Mesendoderm (in vitro differentiated cells): ENCODE measurements at regions not wholly inside any gene's neighbourhood (a gene's known extent, or its start where the extent isn't known, plus 50 kb on each side); places are given as distances from the start of the nearest gene placed in this dataset.
"Not testable (repeated sequence)": the region's sequence is repeated elsewhere in the genome, so short reads cannot be mapped to it uniquely, and the experiment has no call there.

Experiments used
- DNase-seq: peaks from one replicate; pipeline ENCODE4 v3.0.0; 2013
- H2AK5ac ChIP-seq: 2 replicates; pipeline ENCODE4 v1.6.1; 2013; ENCODE audit warnings: low read length, inconsistent platforms
- H2BK120ac ChIP-seq: 2 replicates; pipeline ENCODE4 v1.6.1; 2013; ENCODE audit warnings: low read depth, mild to moderate bottlenecking, low read length, moderate library complexity, mixed read lengths
- H2BK15ac ChIP-seq: replicated peaks from 2 replicates; pipeline ENCODE4 v1.6.1; 2013; ENCODE audit warnings: low read depth, mild to moderate bottlenecking, moderate library complexity
- H2BK5ac ChIP-seq: 2 replicates; pipeline ENCODE4 v1.6.1; 2013; ENCODE audit warnings: low read length, inconsistent platforms
- H3K18ac ChIP-seq: 2 replicates; pipeline ENCODE4 v1.6.1; 2013; ENCODE audit warnings: mild to moderate bottlenecking, low read length, mixed read lengths
- H3K23ac ChIP-seq: one replicate; pipeline ENCODE4 v1.6.1; 2013; ENCODE audit warnings: low read length
- H3K27ac ChIP-seq: 2 replicates; pipeline ENCODE4 v1.5.1; 2013; ENCODE audit warnings: low read depth, mild to moderate bottlenecking, inconsistent platforms, low read length, moderate library complexity
- H3K27me3 ChIP-seq: 2 replicates; pipeline ENCODE4 v1.6.1; 2013; ENCODE audit warnings: low read length, control low read depth, mild to moderate bottlenecking, inconsistent platforms; ENCODE audit not compliant: insufficient read depth, poor library complexity
- H3K36me3 ChIP-seq: 2 replicates; pipeline ENCODE4 v1.6.1; 2013; ENCODE audit warnings: low read length, inconsistent platforms; ENCODE audit not compliant: control insufficient read depth, insufficient read depth
- H3K4ac ChIP-seq: one replicate; pipeline ENCODE4 v1.6.1; 2013; ENCODE audit warnings: low read depth, mild to moderate bottlenecking, low read length, moderate library complexity
- H3K4me1 ChIP-seq: 2 replicates; pipeline ENCODE4 v1.6.1; 2013; ENCODE audit warnings: low read depth, low read length, inconsistent platforms; ENCODE audit not compliant: control insufficient read depth
- H3K4me2 ChIP-seq: 2 replicates; pipeline ENCODE4 v1.6.1; 2013; ENCODE audit warnings: low read length
- H3K4me3 ChIP-seq: 2 replicates; pipeline ENCODE4 v1.5.1; 2013; ENCODE audit warnings: mild to moderate bottlenecking, low read length
- H3K56ac ChIP-seq: one replicate; pipeline ENCODE4 v1.6.1; 2013; ENCODE audit warnings: low read length
- H3K79me1 ChIP-seq: 2 replicates; pipeline ENCODE4 v1.6.1; 2013; ENCODE audit warnings: low read length, inconsistent platforms
- H3K79me2 ChIP-seq: 2 replicates; pipeline ENCODE4 v1.6.1; 2013; ENCODE audit warnings: mild to moderate bottlenecking, low read length; ENCODE audit not compliant: control insufficient read depth, insufficient read depth
- H3K9ac ChIP-seq: 2 replicates; pipeline ENCODE4 v1.6.1; 2013; ENCODE audit warnings: low read length, inconsistent platforms
- H4K5ac ChIP-seq: one replicate; pipeline ENCODE4 v1.6.1; 2013; ENCODE audit warnings: low read length
- H4K8ac ChIP-seq: one replicate; pipeline ENCODE4 v1.6.1; 2013; ENCODE audit warnings: low read depth, mild to moderate bottlenecking, control low read depth, low read length, moderate library complexity
- WGBS: extraction: QIAGEN DNeasy Blood & Tissue Kit; methylation state at CpG from one replicate; pipeline ENCODE4 v1.1.7; 2013; ENCODE audit warnings: low lambda C conversion rate, missing lambda C conversion rate; ENCODE audit not compliant: insufficient coverage; ENCODE audit errors: extremely low coverage; 5-methylcytosine and 5-hydroxymethylcytosine counted together

DNA sequence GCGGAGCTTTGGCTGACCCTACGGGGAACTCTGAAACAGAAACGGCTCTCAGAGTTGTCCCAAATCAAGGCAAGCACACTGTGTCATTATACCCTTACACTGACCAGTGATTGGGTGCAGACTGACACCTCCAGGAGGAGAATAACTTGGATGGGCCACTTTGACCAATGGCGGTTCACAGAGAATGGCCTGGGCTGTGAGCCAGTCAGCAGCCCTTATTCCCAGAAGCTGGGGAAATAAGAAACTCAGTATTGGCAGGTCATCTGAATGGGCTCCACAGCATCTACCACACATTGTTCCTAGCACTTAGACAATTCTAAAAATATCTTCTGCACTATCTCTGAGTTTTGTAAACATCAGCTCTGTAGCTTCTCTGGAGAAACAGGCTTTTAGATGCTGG lies 265.2 kb downstream of the ADGRL2 start:
- H4K5ac ChIP-seq: no peak overlapping the region
- H3K4me1 ChIP-seq: no peaks in the 10 kb centered on the region

DNA sequence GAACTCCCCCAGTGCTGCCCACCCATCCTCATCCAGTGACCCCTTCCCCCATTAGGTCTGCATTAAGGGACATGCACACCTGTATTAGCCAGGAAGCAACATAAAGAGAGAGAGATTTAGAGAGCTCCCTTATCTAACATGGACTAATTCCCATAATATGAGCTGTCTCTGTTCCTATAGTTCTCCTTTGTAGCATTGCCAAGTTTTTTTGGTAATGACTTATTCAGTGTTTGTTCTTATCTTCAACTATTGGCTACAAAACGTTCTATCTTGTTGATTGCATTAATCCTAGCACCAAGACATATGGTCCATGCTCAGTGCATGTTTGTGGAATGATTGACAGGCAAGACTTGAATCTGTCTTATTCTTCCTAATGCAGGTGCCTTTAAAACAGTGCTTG lies 264.0 kb downstream of the ADGRL2 start:
- Histone ChIP-seq H3K4me2 (no peak overlapping the region), H3K27ac (no peak overlapping the region), H3K9ac (no peak overlapping the region), H3K79me1 (no peaks in the 10 kb centered on the region), H2BK15ac (no peak overlapping the region), H4K8ac (no peak overlapping the region), H3K36me3 (no peaks in the 10 kb centered on the region), H3K27me3 (no peaks in the 10 kb centered on the region), H3K56ac (no peak overlapping the region), H3K4me3 (no peak overlapping the region), H2AK5ac (no peak overlapping the region), H4K5ac (no peak overlapping the region), H3K79me2 (no peaks in the 10 kb centered on the region), H2BK120ac (no peak overlapping the region), H3K18ac (no peak overlapping the region), H3K23ac (no peak overlapping the region), H3K4ac (no peak overlapping the region), H2BK5ac (no peak overlapping the region), H3K4me1 (no peaks in the 10 kb centered on the region)
- WGBS: no CpG with 5 or more reads among the region's 1 CpG
- no peak for DNase-seq

More for the DNA sequence above, 265.2 kb downstream of the ADGRL2 start:
- no peaks in the 10 kb centered on the region for H3K79me1 ChIP-seq
- H3K79me2 ChIP-seq: no peaks in the 10 kb centered on the region
- no peak overlapping the region for H2BK15ac ChIP-seq
- WGBS: no CpG with 5 or more reads among the region's 4 CpGs
- H2BK120ac ChIP-seq: no peak overlapping the region
- no peak for DNase-seq
- H2AK5ac ChIP-seq: no peak overlapping the region
- no peak overlapping the region for H3K18ac ChIP-seq
- H3K56ac ChIP-seq: no peak overlapping the region
- H3K4ac ChIP-seq: no peak overlapping the region
- H3K4me2 ChIP-seq: no peak overlapping the region
- H3K23ac ChIP-seq: no peak overlapping the region
- H3K4me3 ChIP-seq: no peak overlapping the region
- H2BK5ac ChIP-seq: no peak overlapping the region
- H3K27ac ChIP-seq: no peak overlapping the region
- H3K9ac ChIP-seq: no peak overlapping the region
- no peaks in the 10 kb centered on the region for H3K27me3 ChIP-seq
- H3K36me3 ChIP-seq: no peaks in the 10 kb centered on the region
- no peak overlapping the region for H4K8ac ChIP-seq

DNA sequence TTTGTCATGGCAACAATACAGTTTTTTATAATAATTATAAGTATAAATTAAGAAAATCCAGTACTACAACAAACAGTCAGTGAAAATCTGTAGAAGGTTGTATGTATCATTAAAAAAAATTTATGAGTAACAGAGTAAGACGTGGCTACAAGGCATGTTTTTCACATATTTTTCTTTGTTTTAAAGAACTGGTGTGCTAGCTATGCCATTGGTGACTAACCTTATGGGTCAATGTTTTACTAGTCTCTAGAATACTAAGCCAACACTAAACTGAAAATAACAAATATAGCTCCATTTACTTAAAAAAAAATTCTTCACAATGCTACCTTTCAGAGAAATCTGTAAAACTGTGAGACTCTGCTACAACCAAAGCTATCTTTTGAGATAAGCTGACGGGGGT lies 261.5 kb downstream of the ADGRL2 start:
- H2BK5ac ChIP-seq: no peak overlapping the region
- no peak overlapping the region for H3K18ac ChIP-seq
- H3K79me2 ChIP-seq: no peaks in the 10 kb centered on the region
- WGBS: no CpG with 5 or more reads among the region's 2 CpGs
- H4K5ac ChIP-seq: no peak overlapping the region
- H3K27ac ChIP-seq: no peak overlapping the region
- no peak overlapping the region for H3K4me3 ChIP-seq
- H2BK15ac ChIP-seq: no peak overlapping the region
- no peak for DNase-seq
- no peak overlapping the region for H3K4ac ChIP-seq
- H3K23ac ChIP-seq: no peak overlapping the region
- no peaks in the 10 kb centered on the region for H3K79me1 ChIP-seq
- no peak overlapping the region for H4K8ac ChIP-seq
- H3K4me1 ChIP-seq: no peaks in the 10 kb centered on the region
- H2AK5ac ChIP-seq: no peak overlapping the region
- H3K4me2 ChIP-seq: no peak overlapping the region
- no peaks in the 10 kb centered on the region for H3K27me3 ChIP-seq
- H3K56ac ChIP-seq: no peak overlapping the region
- H3K36me3 ChIP-seq: no peaks in the 10 kb centered on the region
- H2BK120ac ChIP-seq: no peak overlapping the region
- H3K9ac ChIP-seq: no peak overlapping the region

DNA sequence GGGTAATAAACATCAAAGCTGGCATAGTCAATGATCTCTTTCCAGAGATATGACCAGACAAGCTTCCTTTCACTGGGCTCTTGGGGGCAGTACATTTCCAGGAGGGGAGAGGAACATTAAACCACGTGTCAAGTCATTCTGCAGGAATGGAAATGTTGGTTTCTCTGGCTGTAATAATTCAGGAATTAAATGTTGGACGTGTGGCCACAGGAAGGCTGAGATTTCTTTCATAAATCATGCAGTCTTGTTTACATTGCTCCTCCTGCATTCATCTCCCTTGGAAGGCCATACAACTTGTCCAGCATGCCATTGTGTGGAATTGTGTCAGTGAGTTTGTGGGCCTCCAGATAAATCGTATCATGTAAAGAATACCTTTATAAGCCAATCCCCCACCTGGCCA lies 259.2 kb downstream of the ADGRL2 start:
- H3K4ac ChIP-seq: no peak overlapping the region
- H4K5ac ChIP-seq: no peak overlapping the region
- no peak for DNase-seq
- H2BK120ac ChIP-seq: no peak overlapping the region
- no peak overlapping the region for H3K23ac ChIP-seq
- H3K56ac ChIP-seq: no peak overlapping the region
- H4K8ac ChIP-seq: no peak overlapping the region
- H2AK5ac ChIP-seq: no peak overlapping the region
- no peak overlapping the region for H3K9ac ChIP-seq
- H3K4me2 ChIP-seq: no peak overlapping the region
- no peak overlapping the region for H3K18ac ChIP-seq
- no peak overlapping the region for H3K27ac ChIP-seq
- no peaks in the 10 kb centered on the region for H3K36me3 ChIP-seq
- no peaks in the 10 kb centered on the region for H3K79me1 ChIP-seq
- no peak overlapping the region for H3K4me3 ChIP-seq
- no peaks in the 10 kb centered on the region for H3K27me3 ChIP-seq
- no peak overlapping the region for H2BK15ac ChIP-seq
- no peaks in the 10 kb centered on the region for H3K79me2 ChIP-seq
- no CpG with 5 or more reads among the region's 3 CpGs for whole genome bisulfite sequencing
- H2BK5ac ChIP-seq: no peak overlapping the region
- no peaks in the 10 kb centered on the region for H3K4me1 ChIP-seq

DNA sequence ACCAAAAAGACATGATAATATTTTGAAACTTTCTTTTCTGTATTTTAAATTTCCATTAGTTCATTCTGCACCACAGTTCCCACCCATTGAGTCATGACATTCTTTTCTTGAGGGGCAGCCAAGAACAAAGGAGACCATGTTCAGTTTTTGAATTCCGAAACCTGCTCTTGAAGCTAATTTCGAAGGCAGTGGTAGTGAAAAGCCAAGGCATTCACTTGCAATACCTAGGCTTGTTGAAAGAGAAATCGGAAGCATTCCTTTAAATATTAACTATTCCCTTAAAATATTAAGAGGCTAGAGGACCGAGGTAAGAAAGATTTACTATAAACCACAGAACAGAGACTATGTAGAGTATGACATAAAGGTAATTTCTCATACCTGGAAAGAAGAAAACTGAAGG lies 256.3 kb downstream of the ADGRL2 start:
- Histone ChIP-seq H3K23ac (no peak overlapping the region), H3K27me3 (no peaks in the 10 kb centered on the region), H3K79me1 (no peaks in the 10 kb centered on the region), H3K4ac (no peak overlapping the region), H2BK5ac (no peak overlapping the region), H3K4me1 (no peaks in the 10 kb centered on the region), H3K18ac (no peak overlapping the region), H2BK15ac (no peak overlapping the region), H3K27ac (no peak overlapping the region), H2AK5ac (no peak overlapping the region), H4K5ac (no peak overlapping the region), H3K56ac (no peak overlapping the region), H2BK120ac (no peak overlapping the region), H3K9ac (no peak overlapping the region), H4K8ac (no peak overlapping the region), H3K4me2 (no peak overlapping the region), H3K79me2 (no peaks in the 10 kb centered on the region), H3K36me3 (no peaks in the 10 kb centered on the region), H3K4me3 (no peak overlapping the region)
- no CpG with 5 or more reads among the region's 4 CpGs for WGBS
- DNase-seq: no peak

DNA sequence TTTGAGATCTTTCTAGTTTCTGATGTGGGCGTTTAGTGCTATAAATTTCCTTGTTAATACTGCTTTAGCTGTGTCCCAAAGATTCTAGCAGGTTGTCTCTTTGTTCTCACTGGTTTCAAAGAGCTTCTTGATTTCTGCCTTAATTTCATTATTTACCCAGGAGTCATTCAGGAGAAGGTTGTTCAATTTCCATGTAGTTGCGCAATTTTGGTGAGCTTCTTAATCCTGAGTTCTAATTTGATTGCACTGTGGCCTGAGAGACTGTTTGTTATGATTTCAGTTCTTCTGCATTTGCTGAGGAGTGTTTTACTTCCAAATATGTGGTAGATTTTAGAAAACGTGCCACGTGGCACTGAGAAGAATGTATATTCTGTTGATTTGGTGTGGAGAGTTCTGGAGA lies 254.6 kb downstream of the ADGRL2 start:
- H2BK15ac ChIP-seq, H3K9ac ChIP-seq, H3K4me2 ChIP-seq, H3K4me1 ChIP-seq, H3K27ac ChIP-seq, H2BK5ac ChIP-seq, H4K5ac ChIP-seq, H3K4ac ChIP-seq, H3K36me3 ChIP-seq, H3K79me2 ChIP-seq, H4K8ac ChIP-seq, H3K23ac ChIP-seq, H2BK120ac ChIP-seq, H2AK5ac ChIP-seq, H3K4me3 ChIP-seq, H3K18ac ChIP-seq, H3K79me1 ChIP-seq, DNase-seq, H3K56ac ChIP-seq, H3K27me3 ChIP-seq: not testable (repeated sequence)
- WGBS: no CpG with 5 or more reads among the region's 4 CpGs
